RPMI7951 (cell line): ENCODE measurements at regions not wholly inside any gene's neighbourhood (a gene's known extent, or its start where the extent isn't known, plus 50 kb on each side); places are given as distances from the start of the nearest gene placed in this dataset.

Experiments used
- DNase-seq: peaks from one replicate; pipeline ENCODE4 v3.0.0-alpha.2; 2012; ENCODE audit warnings: low read depth

- DNase-seq: no peak
Measured at GRCh38 chr11:106461148-106461691, 383.8 kb downstream of the AASDHPPT start.

GRCh38 chr11:106461839-106462545 lies 384.5 kb downstream of the AASDHPPT start:
- peak; percentile 70 for DNase-seq

- no peak for DNase-seq
Measured at GRCh38 chr11:106463154-106463553, 385.7 kb downstream of the AASDHPPT start.

DNA sequence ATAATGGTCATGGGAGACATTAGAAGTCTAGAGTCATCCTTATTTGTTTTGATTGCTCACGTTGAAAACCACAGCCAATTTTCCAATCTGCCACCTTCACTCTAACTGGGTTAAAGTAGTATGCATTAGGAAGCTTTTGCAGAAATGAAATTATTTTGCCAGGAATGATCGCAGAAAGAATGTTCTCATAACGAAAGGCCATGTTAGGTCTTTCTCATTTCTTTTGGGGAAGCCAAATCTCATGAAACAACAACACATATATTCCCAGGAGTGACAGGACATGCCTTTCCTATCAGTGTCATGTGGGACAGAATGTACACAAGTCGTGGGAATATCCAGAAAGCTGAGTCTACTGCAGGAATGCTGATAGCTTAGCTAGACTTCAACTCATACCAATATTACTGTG lies 386.3 kb downstream of the AASDHPPT start:
- no peak for DNase-seq

GRCh38 chr11:106464728-106465127 lies 387.3 kb downstream of the AASDHPPT start:
- DNase-seq: no peak

GRCh38 chr11:106466521-106467080 lies 389.1 kb downstream of the AASDHPPT start:
- peak; percentile 76 for DNase-seq

- DNase-seq: no peak
Measured at GRCh38 chr11:106467501-106467900, 390.0 kb downstream of the AASDHPPT start.

DNA sequence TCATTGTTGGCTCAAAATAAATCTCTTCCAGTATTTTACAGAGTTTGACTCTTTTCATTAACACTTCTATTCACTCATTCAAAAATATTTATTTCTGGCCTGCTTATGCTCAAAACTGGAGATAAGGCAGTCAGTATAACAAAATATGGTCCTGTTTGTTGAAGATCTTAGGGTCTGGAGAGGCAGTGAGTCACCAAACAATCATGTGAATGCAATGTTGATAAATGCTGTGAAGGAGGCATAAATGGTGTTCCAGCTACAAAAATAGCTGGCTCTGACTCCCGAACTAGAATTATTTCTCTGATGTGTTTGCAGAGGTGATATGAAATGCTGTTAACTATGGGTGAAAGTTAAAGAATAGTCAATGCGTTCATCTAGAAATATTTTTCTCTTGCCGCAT lies 390.6 kb downstream of the AASDHPPT start:
- DNase-seq: peak; percentile 68

DNA sequence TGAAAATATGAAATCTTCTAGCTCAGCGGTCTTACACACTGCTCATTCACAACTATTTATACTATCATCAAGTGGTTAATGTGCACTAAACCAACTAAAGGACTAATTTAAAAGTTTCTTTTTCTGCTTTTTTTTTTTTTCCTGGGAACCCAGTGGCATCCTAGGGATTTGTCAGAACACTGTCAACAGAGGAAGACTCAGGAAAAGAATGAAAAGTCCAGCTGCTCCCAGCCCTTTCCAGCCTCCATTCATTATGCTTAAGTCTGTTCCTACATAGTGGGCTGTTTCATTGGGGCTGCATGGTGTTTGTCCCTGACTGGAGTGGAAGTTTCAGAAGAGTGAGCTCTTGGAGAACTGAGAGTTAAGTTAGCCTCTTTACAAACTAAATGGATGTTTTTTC lies 391.1 kb downstream of the AASDHPPT start:
- peak; percentile 33 for DNase-seq

- DNase-seq: no peak
Measured at GRCh38 chr11:106470230-106470629, 392.8 kb downstream of the AASDHPPT start.

- DNase-seq: no peak
Measured at GRCh38 chr11:106471276-106471675, 393.8 kb downstream of the AASDHPPT start.

GRCh38 chr11:106473089-106473722 lies 395.7 kb downstream of the AASDHPPT start:
- DNase-seq: peak; percentile 41

GRCh38 chr11:106474274-106474673 lies 396.8 kb downstream of the AASDHPPT start:
- DNase-seq: no peak

GRCh38 chr11:106475181-106475580 lies 397.7 kb downstream of the AASDHPPT start:
- no peak for DNase-seq

GRCh38 chr11:106477776-106478175 lies 400.3 kb downstream of the AASDHPPT start:
- no peak for DNase-seq

- no peak for DNase-seq
Measured at GRCh38 chr11:106479646-106480045, 402.2 kb downstream of the AASDHPPT start.

DNA sequence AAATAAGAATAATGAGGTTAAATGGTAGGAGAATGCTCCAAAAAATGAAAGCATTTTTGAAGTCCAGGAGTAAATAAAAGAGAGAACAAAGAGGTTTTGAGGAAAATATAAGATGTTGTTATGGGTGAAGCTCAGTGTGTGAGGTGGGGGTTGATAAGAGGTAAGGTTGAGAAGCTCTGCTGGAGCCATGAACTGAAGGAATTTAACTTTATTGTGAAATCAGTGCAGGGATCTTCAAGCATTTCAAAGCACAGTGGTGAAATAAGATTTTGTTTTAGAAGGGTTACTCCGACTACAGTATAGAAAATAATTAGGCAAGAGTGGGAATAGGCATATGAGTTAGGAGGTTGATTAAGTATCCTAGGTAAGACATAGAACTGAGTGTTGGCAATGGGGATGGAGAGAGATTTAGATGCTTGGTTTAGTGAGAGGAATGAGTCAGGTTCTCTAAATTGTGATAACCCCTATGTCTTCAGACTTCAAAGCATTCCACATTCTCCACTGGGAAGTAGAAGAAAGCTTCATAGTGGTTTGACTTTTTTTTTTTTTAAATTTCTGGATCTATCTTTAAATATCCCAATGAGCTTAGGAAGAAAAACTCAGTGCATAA lies 403.2 kb downstream of the AASDHPPT start:
- DNase-seq: peak; percentile 79

- peak; percentile 88 for DNase-seq
Measured at GRCh38 chr11:106482917-106483785, 405.7 kb downstream of the AASDHPPT start.

- no peak for DNase-seq
Measured at GRCh38 chr11:106491751-106492150, 414.3 kb downstream of the AASDHPPT start.

- peak; percentile 28 for DNase-seq
Measured at GRCh38 chr11:106493751-106494150, 416.3 kb downstream of the AASDHPPT start.

DNA sequence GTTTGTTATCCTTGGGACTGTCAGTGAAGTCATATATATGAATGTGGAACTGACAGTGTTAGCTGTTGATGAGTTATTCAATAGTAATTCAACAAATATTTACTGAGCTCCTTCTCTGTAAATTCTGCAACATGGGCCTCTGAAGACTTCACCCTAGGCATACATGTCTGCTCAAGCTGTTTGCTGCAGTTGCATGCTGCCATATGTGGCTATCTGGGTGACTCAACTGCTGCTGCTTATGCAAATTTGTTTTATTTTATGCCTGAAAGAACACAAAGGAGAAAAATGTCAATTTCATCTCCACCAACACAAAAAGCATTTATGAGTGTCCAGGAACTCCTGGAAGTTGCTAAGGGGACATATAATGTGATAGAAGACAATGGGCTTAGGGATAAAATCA lies 417.6 kb downstream of the AASDHPPT start:
- peak; percentile 45 for DNase-seq
